GM19438 (cell line): ENCODE measurements at regions not wholly inside any gene's neighbourhood (a gene's known extent, or its start where the extent isn't known, plus 50 kb on each side); places are given as distances from the start of the nearest gene placed in this dataset.
A peak's percentile ranks its signal among the peaks of the same experiment; 100 is the strongest.

ENCODE experiments used
- ATAC-seq: cut with Tn5 transposase; IDR thresholded peaks from one replicate; pipeline ENCODE4 v1.9.1; 2021; ENCODE audit warnings: low read depth; ENCODE audit not compliant: unreplicated experiment

GRCh38 chr20:20890751-20891150, 178.3 kb upstream of the RALGAPA2 start:
- ATAC-seq = no peak

DNA sequence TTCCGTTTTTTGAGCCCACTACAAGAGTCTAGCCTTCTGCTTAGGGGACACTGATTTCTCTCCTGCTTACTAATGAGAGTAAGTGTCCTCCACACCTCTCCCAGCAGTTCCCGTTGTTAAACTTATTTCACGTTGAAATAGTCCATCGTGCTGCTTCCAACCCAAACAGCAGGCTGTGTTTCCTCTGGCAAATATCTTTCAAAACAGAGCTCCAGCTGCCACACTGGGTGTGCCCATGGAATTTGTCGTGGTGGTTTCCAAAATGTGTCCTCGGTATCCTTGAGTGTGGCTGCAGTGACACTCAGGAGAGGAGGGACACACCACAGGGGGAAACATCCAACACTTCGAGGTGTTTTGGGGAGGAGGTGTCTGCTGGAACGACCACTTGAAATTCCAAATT, 176.5 kb upstream of the RALGAPA2 start:
- ATAC-seq = no peak

GRCh38 chr20:20888266-20888656, 175.8 kb upstream of the RALGAPA2 start:
- no peak for ATAC-seq

- no peak for ATAC-seq
These were observed 175.3 kb upstream of the RALGAPA2 start for GRCh38 chr20:20887593-20888265.

DNA sequence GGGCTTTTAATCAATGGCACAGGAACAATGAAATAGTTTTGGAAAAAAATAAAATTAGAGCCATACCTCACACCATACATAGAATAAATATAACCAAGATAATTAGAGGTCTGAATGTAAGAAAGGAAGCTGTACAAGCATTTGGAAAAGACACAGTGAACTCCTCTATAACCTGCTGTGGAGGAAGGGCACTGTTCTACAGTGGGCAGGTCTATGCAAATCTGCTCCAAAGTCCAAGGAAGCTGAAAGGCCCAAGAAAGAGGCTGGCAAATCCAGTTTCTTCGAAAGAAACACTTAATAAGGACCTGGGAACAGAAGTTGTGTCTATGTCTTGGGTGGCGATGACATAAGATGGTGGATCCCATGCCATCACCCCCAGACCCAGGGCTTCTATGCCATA, 169.4 kb upstream of the RALGAPA2 start:
- ATAC-seq = no peak

- ATAC-seq = no peak
These were observed 164.6 kb upstream of the RALGAPA2 start for GRCh38 chr20:20877079-20877478.

GRCh38 chr20:20875716-20876115, 163.3 kb upstream of the RALGAPA2 start:
- ATAC-seq = no peak

DNA sequence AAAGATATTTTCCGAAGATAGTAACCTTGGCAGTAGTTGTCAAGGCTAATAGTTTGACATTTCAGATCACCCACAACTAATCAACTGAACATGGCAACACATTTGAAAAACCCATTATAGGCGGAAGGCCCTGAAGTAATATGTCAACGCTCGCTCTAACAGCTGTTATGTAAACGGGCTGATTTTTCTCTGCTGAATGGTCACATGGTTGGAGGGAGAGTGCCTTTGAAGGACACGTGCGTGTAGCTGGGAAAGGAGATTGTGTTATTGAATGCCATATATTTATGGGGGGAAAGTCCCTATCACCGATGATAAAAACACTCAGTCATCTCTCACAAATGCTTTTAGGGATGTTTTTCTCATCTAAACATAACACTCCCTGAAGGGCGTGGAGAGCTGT, 160.0 kb upstream of the RALGAPA2 start:
- no peak for ATAC-seq

DNA sequence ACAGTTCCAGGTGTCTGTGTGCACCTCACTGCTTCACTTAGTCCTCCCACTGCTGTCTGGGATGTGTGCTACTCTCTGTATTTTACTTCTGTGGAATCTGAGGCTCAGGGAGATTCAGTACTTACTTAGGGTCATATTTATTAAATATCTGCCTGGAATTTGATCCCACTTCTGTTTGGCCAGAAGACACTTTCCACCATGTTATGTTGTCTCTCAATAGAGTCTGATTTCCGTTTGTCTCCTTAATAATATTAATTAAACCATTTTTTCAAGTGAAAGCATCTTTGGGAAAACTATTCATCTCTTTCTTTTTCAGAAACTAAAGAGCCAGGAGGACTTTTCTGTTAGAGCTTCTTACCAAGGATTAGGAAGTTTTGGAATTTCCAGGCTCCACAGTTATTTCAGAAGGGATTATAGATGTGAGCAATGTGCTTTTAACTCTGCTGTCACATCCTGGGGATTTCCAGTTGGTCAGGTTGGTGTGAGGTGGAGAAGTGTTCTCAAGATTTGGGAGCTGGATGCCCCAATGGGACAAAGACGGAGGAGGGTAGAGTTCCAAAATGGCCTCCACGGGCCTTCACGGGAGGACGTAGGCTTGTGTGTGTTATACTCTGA, 156.8 kb upstream of the RALGAPA2 start:
- no peak for ATAC-seq

- ATAC-seq = no peak
These were observed 152.1 kb upstream of the RALGAPA2 start for GRCh38 chr20:20864351-20865096.

DNA sequence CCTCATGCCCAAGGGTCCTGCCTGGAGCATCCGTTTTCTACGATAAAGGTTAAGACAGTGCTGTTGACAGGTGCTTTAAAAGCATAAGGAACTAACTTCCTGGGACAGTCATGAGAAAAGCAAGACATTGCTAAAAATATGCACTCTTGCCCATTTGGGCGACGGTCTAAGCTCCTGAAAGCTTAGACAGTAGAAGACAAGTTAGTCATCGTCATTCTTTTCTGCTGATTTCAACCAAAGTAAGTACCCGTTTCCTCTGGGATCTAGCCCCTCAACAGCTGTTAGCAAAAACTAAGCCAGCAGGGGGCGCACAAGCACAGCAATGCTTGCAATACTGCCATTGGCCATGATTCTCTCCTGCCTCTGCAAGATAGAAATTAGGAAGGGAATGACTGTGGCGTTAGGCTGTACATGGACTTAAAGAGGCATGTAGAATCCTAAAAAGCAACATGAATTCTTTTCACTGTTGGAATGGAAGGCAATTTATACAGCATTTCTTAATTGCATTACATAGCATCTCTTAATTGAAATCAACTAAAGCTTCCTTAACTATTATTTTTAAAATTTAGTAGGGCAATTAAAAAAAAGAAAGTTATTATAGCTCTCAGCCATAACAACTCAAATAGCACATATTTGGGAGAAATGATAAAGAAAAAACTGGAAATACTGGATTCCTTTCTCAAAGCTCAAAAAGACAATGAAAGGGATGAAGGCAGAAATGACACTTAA, 147.8 kb upstream of the RALGAPA2 start:
- peak; percentile 77 for ATAC-seq

GRCh38 chr20:20859510-20859909, 147.1 kb upstream of the RALGAPA2 start:
- no peak for ATAC-seq

DNA sequence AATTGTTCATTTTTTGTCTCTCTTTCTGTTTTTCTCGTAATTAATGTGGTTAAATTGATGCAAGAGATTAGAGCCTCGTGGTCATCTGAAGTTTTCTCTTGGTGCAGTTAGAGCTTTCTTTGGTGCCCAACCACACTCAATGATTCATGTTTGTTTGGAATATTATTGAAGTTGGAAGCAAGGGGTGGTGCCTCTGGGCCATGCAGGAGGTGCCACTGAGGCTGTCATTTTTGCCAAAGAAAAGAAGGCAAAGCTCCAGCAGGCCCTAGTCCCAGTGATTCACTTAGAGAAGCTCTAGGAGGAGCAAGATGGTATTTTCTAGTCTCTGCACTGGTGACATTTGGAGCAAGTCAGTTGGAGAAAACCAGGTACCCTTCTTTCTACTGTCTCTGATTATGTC, 144.5 kb upstream of the RALGAPA2 start:
- no peak for ATAC-seq

DNA sequence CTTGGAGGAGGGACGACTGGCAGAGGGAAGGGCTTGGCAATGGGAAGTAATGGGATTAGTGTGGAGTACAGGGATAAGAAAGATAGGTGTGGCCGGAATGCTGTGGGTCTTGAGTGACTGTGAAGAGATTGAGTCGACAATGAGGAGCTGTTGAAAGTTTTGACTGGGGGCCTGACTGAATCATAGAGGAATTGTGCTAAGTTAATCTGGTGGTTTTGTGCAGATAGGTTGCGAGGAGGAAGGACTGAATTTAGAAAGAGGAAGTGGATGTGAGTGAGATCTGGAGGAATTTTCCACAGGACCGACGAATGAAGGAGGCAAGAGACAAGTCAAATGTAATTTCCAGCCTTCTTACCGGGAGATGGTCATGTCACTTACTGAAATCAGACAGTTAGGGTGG, 143.9 kb upstream of the RALGAPA2 start:
- no peak for ATAC-seq

DNA sequence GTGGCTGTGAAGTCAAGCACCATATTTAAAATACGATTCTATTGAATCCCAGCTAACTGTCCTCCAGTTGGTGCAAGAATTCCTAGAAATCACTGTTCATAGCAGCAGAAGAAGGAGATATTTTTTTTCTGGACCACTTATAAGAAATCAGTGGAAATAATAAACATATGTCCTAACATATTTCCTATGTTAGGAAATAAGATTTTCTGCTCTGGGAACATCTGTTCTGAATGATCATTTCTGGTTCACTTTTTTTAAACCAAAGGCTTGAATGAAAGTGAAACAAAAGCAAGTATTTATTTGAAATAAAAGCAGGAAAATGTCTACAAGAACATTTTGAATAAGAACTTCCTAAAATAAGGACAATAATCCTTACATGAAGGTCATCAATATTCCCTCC, 138.9 kb upstream of the RALGAPA2 start:
- ATAC-seq = no peak

- ATAC-seq = no peak
These were observed 138.0 kb upstream of the RALGAPA2 start for GRCh38 chr20:20850407-20850806.

GRCh38 chr20:20849161-20849560, 136.7 kb upstream of the RALGAPA2 start:
- ATAC-seq = no peak

DNA sequence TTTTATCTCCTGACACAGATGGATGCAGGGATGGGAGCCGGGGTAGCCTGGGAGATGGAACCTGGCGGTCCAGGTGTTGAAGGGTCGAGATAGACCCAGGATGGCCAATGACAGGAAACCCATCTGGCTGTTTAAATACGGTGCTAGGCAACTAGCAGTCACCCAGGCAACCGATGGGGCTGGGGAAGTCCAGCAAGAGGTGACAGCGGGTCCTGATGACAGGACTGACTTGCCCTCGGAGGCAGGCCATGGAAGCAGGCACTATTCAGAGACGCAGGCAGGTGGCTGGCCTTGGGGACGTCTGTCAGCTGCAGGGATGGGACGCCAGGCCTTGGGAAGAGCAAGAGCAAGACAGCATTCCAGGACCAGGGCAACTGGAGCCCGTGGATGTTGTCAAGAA, 135.4 kb upstream of the RALGAPA2 start:
- ATAC-seq = no peak

DNA sequence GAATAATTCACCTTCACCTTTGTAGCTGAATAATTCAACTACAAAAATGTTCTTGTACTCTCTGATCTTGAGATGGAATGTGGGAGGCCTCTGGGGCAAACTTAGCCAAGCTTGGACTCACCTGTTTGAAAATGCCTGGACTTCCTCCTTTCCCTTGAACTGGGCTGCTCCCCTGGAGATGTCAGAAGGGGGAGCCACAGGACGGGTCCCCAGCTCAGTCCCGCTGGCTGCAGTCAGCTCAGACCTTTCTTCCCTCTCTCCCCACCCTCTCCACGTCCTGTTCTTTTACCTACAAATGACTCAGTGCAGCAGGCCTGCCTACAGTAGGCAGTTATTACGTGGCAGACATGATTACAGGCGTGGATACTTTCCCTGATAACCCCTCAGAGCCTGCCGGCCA, 131.5 kb upstream of the RALGAPA2 start:
- no peak for ATAC-seq

DNA sequence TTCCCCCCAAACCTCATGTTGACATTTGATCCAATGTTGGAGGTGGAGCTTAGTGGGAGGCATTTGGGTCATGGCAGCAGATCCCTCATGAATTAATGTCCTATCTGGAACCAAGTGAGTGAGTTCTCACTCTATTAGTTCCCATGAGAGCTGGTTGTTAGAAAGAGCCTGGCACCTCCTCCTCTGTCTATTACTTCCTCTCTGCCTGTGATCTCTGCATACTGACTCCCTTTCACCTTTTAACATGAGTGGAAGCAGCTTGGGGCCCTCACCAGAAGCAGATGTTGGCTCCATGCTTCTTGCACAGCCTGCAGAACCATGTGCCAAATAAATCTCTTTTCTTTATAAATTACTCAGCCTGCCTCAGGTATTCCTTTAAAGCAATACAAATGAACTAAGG, 127.3 kb upstream of the RALGAPA2 start:
- no peak for ATAC-seq

- no peak for ATAC-seq
These were observed 125.2 kb upstream of the RALGAPA2 start for GRCh38 chr20:20837574-20838021.
